IMR-90 (cell line): ENCODE measurements at regions not wholly inside any gene's neighbourhood (a gene's known extent, or its start where the extent isn't known, plus 50 kb on each side); places are given as distances from the start of the nearest gene placed in this dataset.

Experiments
- ATAC-seq: fragments of 200-7000 bp; cut with Tn5 transposase; 2 replicates; pipeline ENCODE4 v1.9.1; 2020; ENCODE audit warnings: low read depth, mild to moderate bottlenecking, moderate library complexity
- BruUV-seq: library from RNA; stranded (reverse); fragments of 400-500 nt; replicated peaks from 2 replicates; lab custom pipeline; 2021; lab: Mats Ljungman, UMichigan
- CTCF ChIA-PET: fragments of 300-600 bp; formaldehyde crosslinking; extraction: SDS; loops from one replicate; lab custom pipeline; 2021; ENCODE audit warnings: antibody characterized with exemption; lab: Yijun Ruan, JAX
- POLR2A ChIA-PET: fragments of 300-600 bp; sonication (Branson Sonifier 250); formaldehyde crosslinking; loops from one replicate; lab custom pipeline; 2022; ENCODE audit warnings: antibody characterized with exemption; ENCODE audit not compliant: unreplicated experiment; lab: Charles Lee
- DNase-seq: peaks from one replicate; pipeline ENCODE4 v3.0.0; 2013
- H2AFZ ChIP-seq: replicated peaks from 2 replicates; pipeline ENCODE3; 2013; ENCODE audit warnings: low read length, mild to moderate bottlenecking; ENCODE audit not compliant: poor library complexity
- H2AK5ac ChIP-seq: 2 replicates; pipeline ENCODE4 v1.6.1; 2013; ENCODE audit warnings: low read depth, low read length, inconsistent platforms
- H2AK9ac ChIP-seq: replicated peaks from 2 replicates; pipeline ENCODE3; 2013; ENCODE audit warnings: mild to moderate bottlenecking, low read depth, low read length, moderate library complexity; ENCODE audit not compliant: poor library complexity
- H2BK120ac ChIP-seq: 2 replicates; pipeline ENCODE4 v1.6.1; 2013; ENCODE audit warnings: low read depth, low read length, inconsistent platforms
- H2BK15ac ChIP-seq: 3 replicates; pipeline ENCODE4 v1.6.1; 2013; ENCODE audit warnings: low read depth, low read length, inconsistent platforms
- H2BK20ac ChIP-seq: 2 replicates; pipeline ENCODE4 v1.6.1; 2013; ENCODE audit warnings: low read depth, mild to moderate bottlenecking, inconsistent platforms, low read length, moderate library complexity
- H2BK5ac ChIP-seq: 2 replicates; pipeline ENCODE4 v1.6.1; 2013; ENCODE audit warnings: mild to moderate bottlenecking, low read depth, low read length, inconsistent platforms; ENCODE audit not compliant: poor library complexity, severe bottlenecking
- H3K14ac ChIP-seq: replicated peaks from 2 replicates; pipeline ENCODE4 v1.6.1; 2013; ENCODE audit warnings: low read depth, low read length, inconsistent platforms
- H3K18ac ChIP-seq: 2 replicates; pipeline ENCODE4 v1.6.1; 2013; ENCODE audit warnings: low read depth, low read length, control low read depth
- H3K23ac ChIP-seq: 2 replicates; pipeline ENCODE4 v1.6.1; 2013; ENCODE audit warnings: low read depth, low read length, inconsistent platforms
- H3K27ac ChIP-seq: 2 replicates; pipeline ENCODE4 v1.5.1; 2013; ENCODE audit warnings: mild to moderate bottlenecking, control low read depth, low read length; ENCODE audit not compliant: insufficient read depth
- H3K27me3 ChIP-seq: 2 replicates; pipeline ENCODE4 v1.6.1; 2013; ENCODE audit warnings: low read length; ENCODE audit not compliant: control insufficient read depth, insufficient read depth
- H3K36me3 ChIP-seq: 2 replicates; pipeline ENCODE4 v1.6.1; 2013; ENCODE audit warnings: low read length, mixed read lengths; ENCODE audit not compliant: control insufficient read depth, insufficient read depth
- H3K4ac ChIP-seq: 2 replicates; pipeline ENCODE4 v1.6.1; 2013; ENCODE audit warnings: low read depth, low read length, inconsistent platforms
- H3K4me1 ChIP-seq: 2 replicates; pipeline ENCODE4 v1.6.1; 2013; ENCODE audit warnings: low read length, mixed read lengths; ENCODE audit not compliant: control insufficient read depth, insufficient read depth
- H3K4me2 ChIP-seq: 2 replicates; pipeline ENCODE4 v1.6.1; 2013; ENCODE audit warnings: low read depth, mild to moderate bottlenecking, control low read depth, low read length, moderate library complexity
- H3K4me3 ChIP-seq: 2 replicates; pipeline ENCODE4 v1.5.1; 2013; ENCODE audit warnings: low read depth, mild to moderate bottlenecking, control low read depth, low read length, moderate library complexity; ENCODE audit not compliant: insufficient read depth
- H3K56ac ChIP-seq: 2 replicates; pipeline ENCODE4 v1.6.1; 2013; ENCODE audit warnings: low read length, inconsistent platforms; ENCODE audit not compliant: insufficient read depth; ENCODE audit errors: extremely low read depth
- H3K79me1 ChIP-seq, 2 experiments: 2 replicates each; pipeline ENCODE4 v1.6.1; 2013; ENCODE audit warnings: low read length in 2 of 2, inconsistent platforms in 1 of 2, low read depth in 1 of 2
- H3K9ac ChIP-seq: 2 replicates; pipeline ENCODE4 v1.6.1; 2013; ENCODE audit warnings: low read depth, low read length, control low read depth
- H3K9me1 ChIP-seq: 2 replicates; pipeline ENCODE4 v1.6.1; 2013; ENCODE audit warnings: low read length, inconsistent platforms; ENCODE audit not compliant: insufficient read depth
- H3K9me3 ChIP-seq: 2 replicates; pipeline ENCODE4 v1.6.1; 2013; ENCODE audit warnings: low read length; ENCODE audit not compliant: control insufficient read depth, insufficient read depth
- H4K20me1 ChIP-seq: 2 replicates; pipeline ENCODE4 v1.6.1; 2013; ENCODE audit warnings: low read length, inconsistent platforms; ENCODE audit not compliant: insufficient read depth
- H4K5ac ChIP-seq: 2 replicates; pipeline ENCODE4 v1.6.1; 2013; ENCODE audit warnings: mild to moderate bottlenecking, low read depth, low read length, control low read depth
- H4K8ac ChIP-seq, 2 experiments: 2 replicates each; pipeline ENCODE4 v1.6.1; 2013; ENCODE audit warnings: low read depth in 2 of 2, low read length in 2 of 2, control low read depth in 1 of 2, inconsistent platforms in 1 of 2
- H4K91ac ChIP-seq: 2 replicates; pipeline ENCODE4 v1.6.1; 2013; ENCODE audit warnings: low read depth, low read length, inconsistent platforms; ENCODE audit not compliant: insufficient read depth
- CHD1 ChIP-seq: IDR thresholded peaks from 2 replicates; pipeline ENCODE4 v1.6.1; 2012; ENCODE audit warnings: low read depth, low read length, improper control_type of control experiment
- CTCF ChIP-seq: conservative IDR thresholded peaks from 2 replicates; pipeline ENCODE4 v1.5.1; 2012; ENCODE audit warnings: mild to moderate bottlenecking, low read depth, low read length, improper control_type of control experiment
- MAZ ChIP-seq: IDR thresholded peaks from 2 replicates; pipeline ENCODE4 v1.6.1; 2012; ENCODE audit warnings: low read depth, mild to moderate bottlenecking, low read length, improper control_type of control experiment, moderate library complexity, borderline replicate concordance
- NFE2L2 ChIP-seq: fragments of 150-350 bp; IDR thresholded peaks from 2 replicates; pipeline ENCODE4 v1.6.1; 2016; ENCODE audit warnings: low read depth, mild to moderate bottlenecking, low read length
- RCOR1 ChIP-seq: IDR thresholded peaks from 2 replicates; pipeline ENCODE4 v1.6.1; 2012; ENCODE audit warnings: mild to moderate bottlenecking, low read length, improper control_type of control experiment; ENCODE audit not compliant: insufficient replicate concordance
- SMC3 ChIP-seq: fragments of 150-350 bp; IDR thresholded peaks from 2 replicates; pipeline ENCODE4 v1.6.1; 2016; ENCODE audit warnings: low read depth, mild to moderate bottlenecking, antibody characterized with exemption, low read length, moderate library complexity
- WGBS, 2 experiments: methylation state at CpG; one replicate each; pipeline versions ENCODE4 v1.1.5 to v1.1.7; 2013; ENCODE audit warnings: missing lambda C conversion rate in 2 of 2; ENCODE audit not compliant: insufficient read length in 1 of 2; ENCODE audit errors: extremely low coverage in 2 of 2; 5-methylcytosine and 5-hydroxymethylcytosine counted together
- dilution Hi-C: fragments of 300-500 bp; cut with HindIII; formaldehyde crosslinking; loops from one replicate; pipeline ENCODE4 v1.14.3; 2018; ENCODE audit warnings: low sequenced_read_pairs; ENCODE audit not compliant: unreplicated experiment
- in situ Hi-C: fragments of 300-500 bp; cut with MboI; formaldehyde crosslinking; loops from 3 replicates; pipeline ENCODE4 v1.14.3; 2019; ENCODE audit warnings: low sequenced_read_pairs, inconsistent platforms, mixed read lengths
- intact Hi-C: fragments of 100-400 bp; cut with micrococcal nuclease; formaldehyde crosslinking; loops from 2 replicates; pipeline ENCODE4 v1.10.0; 2022

GRCh38 chr2:195603998-195604397 lies 53.0 kb upstream of the SLC39A10 start:
- dilution Hi-C loops: no loop called here
- Histone ChIP-seq H3K9me3 (no peaks in the 10 kb centered on the region), H3K4me3 (no peak overlapping the region), H3K9me1 (no peaks in the 10 kb centered on the region), H2BK20ac (no peak overlapping the region), H4K20me1 (no peaks in the 10 kb centered on the region), H3K14ac (no peak overlapping the region), H3K23ac (no peak overlapping the region), H3K36me3 (no peaks in the 10 kb centered on the region), H4K5ac (no peak overlapping the region), H2AFZ (no peak overlapping the region), H4K8ac (no peak overlapping the region), H3K56ac (no peak overlapping the region), H4K91ac (no peak overlapping the region), H3K4me1 (peaks cover 2% of the 10 kb centered on the region), H2BK5ac (no peak overlapping the region), H3K79me1 (no peaks in the 10 kb centered on the region), H2AK9ac (no peak overlapping the region), H3K27me3 (no peaks in the 10 kb centered on the region), H3K18ac (no peak overlapping the region), H2AK5ac (no peak overlapping the region), H3K27ac (no peak overlapping the region), H3K9ac (no peak overlapping the region), H3K4me2 (no peak overlapping the region), H2BK15ac (no peak overlapping the region), H2BK120ac (no peak overlapping the region), H3K4ac (no peak overlapping the region)
- no peak for TF ChIP-seq CHD1
- no peak for TF ChIP-seq CTCF
- no peak for TF ChIP-seq NFE2L2
- TF ChIP-seq RCOR1: no peak
- TF ChIP-seq SMC3: no peak
- TF ChIP-seq MAZ: no peak
- BruUV-seq: no TSS peak
- in situ Hi-C loops: no loop called here
- DNase-seq (no peak), ATAC-seq (no peak)
- ChIA-PET POLR2A (no interaction called here), CTCF (interaction anchor here (0.7 kb wide), 1 partner anchor 298 kb away, joined by 3 read pairs; no protein-coding TSS in a partner anchor)
- intact Hi-C loops: no loop called here
- WGBS, 2 experiments: no CpG with 5 or more reads among the region's 4 CpGs
